HG02623 (cell line): ENCODE measurements at regions not wholly inside any gene's neighbourhood (a gene's known extent, or its start where the extent isn't known, plus 50 kb on each side); places are given as distances from the start of the nearest gene placed in this dataset.

Source experiments
- ATAC-seq: cut with Tn5 transposase; IDR thresholded peaks from one replicate; pipeline ENCODE4 v1.9.1; 2021; ENCODE audit warnings: moderate library complexity; ENCODE audit not compliant: unreplicated experiment

- ATAC-seq = no peak
These were observed 935.0 kb upstream of the INTU start for GRCh38 chr4:126697748-126698147.

- no peak for ATAC-seq
These were observed 934.5 kb upstream of the INTU start for GRCh38 chr4:126698224-126698623.

DNA sequence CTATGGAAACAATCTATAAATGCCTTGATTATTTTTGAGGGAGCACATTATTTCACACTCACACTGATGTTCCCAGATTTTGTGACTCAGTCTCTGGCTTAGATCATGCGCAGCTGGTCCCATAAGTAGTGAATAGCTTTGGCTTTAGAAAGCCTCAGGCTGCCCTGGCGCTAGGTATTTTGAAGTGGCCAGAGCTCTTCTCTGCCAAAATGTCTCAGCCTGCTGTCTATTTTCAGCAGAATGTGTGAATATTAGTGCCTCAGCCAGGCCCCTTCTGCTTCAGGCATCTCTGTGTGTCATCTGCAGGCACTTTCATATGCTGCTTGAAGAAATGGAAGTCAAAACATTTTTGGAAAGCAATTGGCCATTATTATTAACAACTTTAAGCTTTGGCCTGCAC, 931.0 kb upstream of the INTU start:
- ATAC-seq = no peak

- no peak for ATAC-seq
These were observed 930.0 kb upstream of the INTU start for GRCh38 chr4:126702747-126703146.

DNA sequence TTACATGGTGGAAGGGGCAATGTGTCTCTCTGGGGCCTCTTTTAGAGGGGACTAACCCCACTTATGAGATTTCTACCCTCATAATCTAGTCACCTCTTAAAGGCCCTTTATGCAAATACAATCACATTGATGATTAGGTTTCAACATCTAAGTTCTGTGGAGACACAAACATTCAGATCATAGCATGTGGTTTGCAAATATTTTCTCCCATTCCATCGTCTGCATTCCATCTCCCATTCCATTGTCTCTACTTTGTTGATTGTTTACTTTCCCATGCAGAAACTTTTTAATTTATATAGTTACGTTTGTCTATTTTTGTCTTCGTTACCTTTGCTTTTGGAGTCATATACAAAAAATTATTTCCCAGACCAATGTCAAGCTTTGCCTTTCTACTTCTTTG, 927.5 kb upstream of the INTU start:
- no peak for ATAC-seq

DNA sequence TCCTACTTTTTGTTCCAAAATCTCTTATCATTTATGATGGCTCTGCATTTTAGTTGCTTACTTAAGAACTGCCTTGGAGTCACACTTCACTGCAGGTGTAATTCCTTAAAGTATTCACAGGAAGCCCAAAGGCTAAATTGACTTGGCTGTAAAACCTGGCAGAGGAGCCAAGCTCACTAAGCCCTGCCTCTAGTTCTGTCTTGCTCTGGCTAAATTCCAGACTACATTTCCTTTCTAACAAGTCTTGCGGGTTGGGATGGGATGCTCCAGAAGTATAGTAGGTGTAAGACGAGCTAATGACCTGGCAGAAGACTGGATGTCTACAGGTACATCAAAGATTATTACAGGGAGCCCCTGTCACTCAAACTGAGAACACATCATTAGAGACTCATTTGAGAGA, 924.0 kb upstream of the INTU start:
- no peak for ATAC-seq

DNA sequence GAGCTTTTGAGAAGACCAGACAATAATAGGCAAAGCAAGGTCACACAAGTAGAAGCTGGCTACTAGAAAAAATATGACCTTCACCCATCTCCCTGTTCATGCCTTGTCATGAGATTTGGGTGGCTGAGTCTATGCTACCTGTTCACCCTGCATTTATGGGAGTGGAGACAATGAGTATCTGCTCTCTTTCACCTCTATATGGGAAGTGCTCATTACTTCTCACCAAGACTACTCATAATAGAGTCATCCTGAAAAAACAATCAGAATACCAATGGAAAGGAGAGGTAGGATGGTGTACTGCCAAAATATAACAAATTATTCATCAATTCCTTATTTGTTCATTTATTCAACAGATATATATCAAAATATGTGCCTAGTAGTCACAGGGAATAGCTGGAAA, 921.8 kb upstream of the INTU start:
- no peak for ATAC-seq

DNA sequence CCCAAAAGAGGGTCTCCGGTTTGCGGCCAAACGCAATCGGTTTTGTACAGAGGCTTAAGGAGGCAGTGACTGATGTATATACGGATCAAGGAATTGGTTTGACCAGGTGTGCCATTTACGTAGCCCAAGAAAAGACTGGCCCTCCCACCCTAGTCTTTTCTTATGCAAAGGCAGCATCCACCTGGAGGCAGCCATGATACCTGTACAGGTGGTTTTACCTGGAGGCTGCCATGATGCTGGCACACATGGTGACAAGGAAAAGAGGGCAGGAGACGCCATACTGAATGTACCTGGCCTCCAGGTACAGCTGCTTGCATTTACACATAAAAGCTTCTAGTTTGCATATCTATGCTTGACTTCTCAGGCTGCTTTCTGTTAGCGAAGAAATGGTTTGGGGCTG, 917.7 kb upstream of the INTU start:
- no peak for ATAC-seq

- ATAC-seq = no peak
These were observed 917.1 kb upstream of the INTU start for GRCh38 chr4:126715681-126716080.

GRCh38 chr4:126718136-126718535, 914.6 kb upstream of the INTU start:
- no peak for ATAC-seq

DNA sequence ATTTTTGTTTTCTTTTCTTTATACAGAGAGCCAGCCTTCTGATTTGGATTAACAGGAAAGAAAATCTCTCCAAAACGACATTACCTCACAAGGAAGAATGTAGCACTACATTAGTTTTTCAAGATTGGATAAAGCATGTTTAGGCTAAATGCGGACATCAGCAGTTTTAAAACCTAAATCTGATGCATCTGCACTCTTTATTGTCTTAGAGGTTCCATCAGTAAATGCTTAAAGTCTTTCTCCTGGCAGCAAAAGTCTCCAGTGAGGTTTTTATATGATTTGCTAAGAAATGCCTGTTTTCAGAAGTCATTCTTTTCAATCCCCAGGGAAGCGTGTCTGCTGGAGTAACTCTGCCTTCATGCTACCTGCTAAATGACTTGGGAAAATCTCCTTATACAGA, 912.9 kb upstream of the INTU start:
- ATAC-seq = no peak

DNA sequence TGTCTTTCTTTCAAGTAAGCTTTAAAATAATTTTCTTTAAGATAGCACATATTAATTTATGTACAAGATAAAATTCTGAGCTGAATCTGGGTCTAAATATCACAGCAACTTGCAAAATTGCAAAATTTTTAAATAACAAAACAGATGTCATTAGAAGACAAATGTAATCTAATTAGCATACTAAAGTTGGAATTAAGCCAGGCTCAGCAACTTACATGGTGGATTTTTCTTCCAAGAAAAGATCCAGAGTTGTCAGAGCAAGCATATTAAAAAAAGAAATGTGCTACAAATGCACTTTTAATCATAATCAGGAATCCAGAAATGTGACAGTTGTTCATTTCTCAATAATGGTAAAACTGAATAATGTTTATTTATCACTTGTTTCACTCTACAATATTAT, 906.9 kb upstream of the INTU start:
- ATAC-seq = no peak

- ATAC-seq = no peak
These were observed 905.3 kb upstream of the INTU start for GRCh38 chr4:126727461-126727860.

DNA sequence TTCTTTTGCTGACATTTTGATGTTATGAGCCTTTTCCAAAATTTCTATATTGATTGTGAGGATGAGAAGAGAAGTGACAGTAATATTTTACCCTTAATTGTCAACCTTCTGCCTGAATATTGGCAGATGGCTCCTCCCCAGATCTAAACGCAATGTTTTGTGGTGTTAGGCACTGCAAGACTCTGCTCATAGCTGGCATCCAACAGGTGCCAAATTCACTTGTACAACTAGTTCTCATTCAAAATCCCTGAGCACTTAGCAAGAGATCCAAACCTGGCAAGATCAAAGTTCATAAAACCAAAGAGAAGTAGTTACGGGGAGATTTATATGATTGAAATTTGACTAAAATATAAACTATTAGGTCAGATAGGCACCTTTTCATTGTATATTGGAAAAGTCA, 901.7 kb upstream of the INTU start:
- no peak for ATAC-seq

- no peak for ATAC-seq
These were observed 899.5 kb upstream of the INTU start for GRCh38 chr4:126733301-126733700.

GRCh38 chr4:126734465-126734864, 898.3 kb upstream of the INTU start:
- no peak for ATAC-seq

DNA sequence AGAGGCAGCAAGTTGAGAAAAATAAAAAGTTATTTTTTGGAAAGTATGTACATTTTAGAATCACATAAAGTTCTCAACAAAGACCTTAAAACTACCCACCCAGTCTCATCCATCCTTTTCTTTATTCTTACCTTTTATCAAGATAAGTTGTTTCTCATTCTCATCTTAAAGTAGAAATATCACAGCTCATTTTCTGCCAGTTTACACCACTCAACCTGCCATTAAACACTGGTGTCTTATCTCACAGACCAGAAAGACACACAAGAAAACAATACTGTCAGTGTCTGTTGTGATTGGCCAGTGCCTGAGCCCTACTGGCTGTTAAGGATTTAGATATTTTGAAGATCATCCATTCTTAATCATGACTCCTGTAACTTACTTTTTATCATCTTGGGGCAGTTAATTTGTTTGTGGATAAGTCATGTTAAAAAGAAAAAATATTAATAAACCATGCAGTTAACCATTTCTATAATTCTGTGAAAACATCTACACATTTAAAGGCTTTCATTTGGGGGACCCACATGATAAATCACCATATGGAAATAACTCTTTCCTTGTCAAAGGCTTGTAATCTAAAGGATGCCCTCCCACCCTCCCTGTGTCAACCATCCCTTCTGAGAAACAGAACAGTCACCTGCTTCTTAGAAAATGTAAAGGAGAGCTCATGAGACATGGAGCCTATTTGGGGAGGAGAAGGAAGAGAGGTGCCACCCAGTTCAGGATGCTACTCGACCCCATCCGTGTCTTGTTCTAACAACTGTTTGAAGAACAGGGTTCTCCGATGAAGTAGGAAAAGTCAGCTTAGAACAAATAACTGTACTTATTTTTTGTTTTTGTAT, 897.2 kb upstream of the INTU start:
- no peak for ATAC-seq

DNA sequence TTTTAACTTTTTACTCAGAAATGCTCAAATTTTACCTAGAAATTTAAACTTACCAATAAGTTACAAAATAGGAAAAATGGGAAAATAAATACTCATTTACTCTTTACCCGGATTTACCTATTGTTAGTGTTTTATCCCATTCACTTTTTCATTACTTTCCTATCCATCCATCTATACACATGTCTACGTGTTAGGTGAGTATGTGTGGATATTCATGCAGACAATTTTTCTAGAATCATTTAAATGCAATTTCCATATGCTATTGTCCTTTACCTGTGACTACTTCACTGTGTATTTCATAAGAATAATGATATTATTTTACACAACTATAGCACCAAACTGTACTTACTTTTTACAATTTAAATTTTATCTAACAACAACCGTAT, 896.6 kb upstream of the INTU start:
- no peak for ATAC-seq

- no peak for ATAC-seq
These were observed 894.7 kb upstream of the INTU start for GRCh38 chr4:126737899-126738526.

DNA sequence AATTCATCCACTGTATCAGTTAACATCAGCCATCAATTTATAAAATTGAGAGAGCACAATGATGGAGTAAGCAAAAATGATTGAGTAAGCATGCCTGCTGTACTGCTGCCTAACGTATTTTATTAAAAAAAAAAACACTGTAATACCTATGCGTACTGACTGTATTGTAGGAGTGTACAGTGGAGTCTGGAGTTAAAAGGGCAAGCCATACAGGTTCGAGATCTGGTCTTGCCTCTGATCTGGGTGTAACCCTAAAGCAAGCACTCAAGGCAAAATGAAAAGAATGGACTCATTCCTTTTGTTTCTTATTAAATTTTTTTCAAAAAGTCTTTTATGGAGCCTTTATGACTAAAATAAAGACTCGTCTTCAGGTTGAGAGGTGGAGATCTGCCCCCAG, 894.2 kb upstream of the INTU start:
- ATAC-seq = no peak

- ATAC-seq = no peak
These were observed 893.8 kb upstream of the INTU start for GRCh38 chr4:126738926-126739325.

DNA sequence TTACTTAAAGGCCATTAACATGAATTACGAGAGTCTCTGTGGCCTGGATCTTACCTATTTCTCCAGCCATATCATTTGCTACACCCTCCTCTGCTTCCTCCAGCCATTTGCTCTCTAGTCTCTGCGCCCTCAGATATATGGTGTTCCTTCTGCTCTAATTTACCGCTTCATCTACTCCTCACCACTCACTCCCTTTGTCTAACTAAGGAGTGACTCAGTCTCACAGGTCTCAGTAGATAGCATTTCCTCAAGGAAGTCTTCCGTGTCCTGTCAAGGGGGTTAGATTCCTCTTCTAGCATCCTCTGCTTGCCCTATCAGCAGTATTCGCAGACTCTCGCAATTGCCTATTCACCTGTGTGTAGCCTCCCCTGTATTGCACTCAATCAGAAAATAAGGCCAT, 892.1 kb upstream of the INTU start:
- ATAC-seq = no peak

DNA sequence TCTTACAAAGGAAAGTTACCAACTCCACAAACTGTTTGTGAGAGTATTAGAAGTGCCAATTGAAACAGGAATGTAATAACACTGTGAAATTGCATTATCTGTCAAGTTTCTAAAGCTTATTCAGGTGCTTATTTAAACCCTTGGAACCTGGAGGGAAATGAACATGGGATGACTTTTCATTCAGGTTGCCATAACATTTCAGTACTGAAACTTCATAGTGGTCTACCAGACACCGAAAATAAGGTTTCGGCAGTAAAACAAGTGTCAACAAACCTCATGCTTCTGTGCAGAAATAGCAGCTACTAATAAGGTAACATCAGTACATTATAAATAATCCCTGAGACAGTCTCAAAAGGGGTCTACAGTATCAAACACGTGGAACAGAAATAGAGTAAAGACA, 890.7 kb upstream of the INTU start:
- ATAC-seq = peak; percentile 44
